GM21360 (cell line): ENCODE measurements at regions not wholly inside any gene's neighbourhood (a gene's known extent, or its start where the extent isn't known, plus 50 kb on each side); places are given as distances from the start of the nearest gene placed in this dataset.

Experiments
- ATAC-seq: cut with Tn5 transposase; IDR thresholded peaks from one replicate; pipeline ENCODE4 v1.9.1; 2021; ENCODE audit warnings: mild to moderate bottlenecking, moderate library complexity; ENCODE audit not compliant: unreplicated experiment

- ATAC-seq = no peak
These were observed 1458.6 kb downstream of the BRD1 start for GRCh38 chr22:48368975-48369525.

GRCh38 chr22:48367731-48368130 lies 1459.9 kb downstream of the BRD1 start:
- ATAC-seq = no peak

GRCh38 chr22:48366591-48366990 lies 1461.1 kb downstream of the BRD1 start:
- no peak for ATAC-seq

GRCh38 chr22:48366056-48366455 lies 1461.6 kb downstream of the BRD1 start:
- ATAC-seq = no peak

GRCh38 chr22:48365386-48365785 lies 1462.3 kb downstream of the BRD1 start:
- no peak for ATAC-seq

GRCh38 chr22:48362721-48363404 lies 1464.8 kb downstream of the BRD1 start:
- ATAC-seq = no peak

GRCh38 chr22:48361099-48361639 lies 1466.5 kb downstream of the BRD1 start:
- ATAC-seq = no peak

GRCh38 chr22:48359613-48359965 lies 1468.1 kb downstream of the BRD1 start:
- no peak for ATAC-seq

- ATAC-seq = no peak
These were observed 1468.6 kb downstream of the BRD1 start for GRCh38 chr22:48358886-48359612.

- ATAC-seq = no peak
These were observed 1469.7 kb downstream of the BRD1 start for GRCh38 chr22:48357961-48358360.

GRCh38 chr22:48357196-48357595 lies 1470.5 kb downstream of the BRD1 start:
- no peak for ATAC-seq

GRCh38 chr22:48356731-48357130 lies 1470.9 kb downstream of the BRD1 start:
- no peak for ATAC-seq

- no peak for ATAC-seq
These were observed 1473.6 kb downstream of the BRD1 start for GRCh38 chr22:48354096-48354495.

- ATAC-seq = no peak
These were observed 1474.3 kb downstream of the BRD1 start for GRCh38 chr22:48353116-48353947.

GRCh38 chr22:48352086-48352911 lies 1475.4 kb downstream of the BRD1 start:
- no peak for ATAC-seq

GRCh38 chr22:48351376-48352085 lies 1476.1 kb downstream of the BRD1 start:
- no peak for ATAC-seq

GRCh38 chr22:48350456-48350855 lies 1477.2 kb downstream of the BRD1 start:
- no peak for ATAC-seq

GRCh38 chr22:48348855-48349254 lies 1478.8 kb downstream of the BRD1 start:
- ATAC-seq = no peak

GRCh38 chr22:48347311-48347710 lies 1480.4 kb downstream of the BRD1 start:
- ATAC-seq = no peak

GRCh38 chr22:48346911-48347310 lies 1480.8 kb downstream of the BRD1 start:
- ATAC-seq = no peak
